Activated T-helper 1 cell treated with anti-CD3 and anti-CD28 coated beads, Interleukin-12 subunit alpha, Interleukin-12 subunit beta, Interleukin-2, Interleukin-4 antibody, amounts not matched to agents 30 ng/mL and 10 ng/mL and 1 ng/mL, durations not matched to agents 14 hours and 24 hours and 36 hours (primary cell): ENCODE measurements at regions not wholly inside any gene's neighbourhood (a gene's known extent, or its start where the extent isn't known, plus 50 kb on each side); places are given as distances from the start of the nearest gene placed in this dataset.

Source experiments
- DNase-seq: peaks from one replicate; pipeline ENCODE4 v3.0.0; 2021; ENCODE audit warnings: low spot score
- H3K27ac Mint-ChIP-seq: one replicate; pipeline ENCODE4 v1.8.0; 2021; ENCODE audit warnings: mild to moderate bottlenecking, mixed read lengths
- H3K27me3 Mint-ChIP-seq: one replicate; pipeline ENCODE4 v1.8.0; 2022; ENCODE audit warnings: mild to moderate bottlenecking, moderate library complexity, mixed read lengths; ENCODE audit not compliant: insufficient read depth
- H3K36me3 Mint-ChIP-seq: one replicate; pipeline ENCODE4 v1.8.0; 2021; ENCODE audit warnings: low read depth, mixed read lengths
- H3K4me1 Mint-ChIP-seq: one replicate; pipeline ENCODE4 v1.8.0; 2021; ENCODE audit warnings: low read depth, mixed read lengths
- H3K4me3 Mint-ChIP-seq: one replicate; pipeline ENCODE4 v1.8.0; 2021; ENCODE audit warnings: mild to moderate bottlenecking, moderate library complexity, mixed read lengths
- H3K9me3 Mint-ChIP-seq: one replicate; pipeline ENCODE4 v1.8.0; 2021; ENCODE audit warnings: mixed read lengths
- intact Hi-C: fragments of 100-400 bp; cut with micrococcal nuclease; formaldehyde crosslinking; loops from one replicate; pipeline ENCODE4 v1.15.1; 2024

- H3K27me3 Mint-ChIP-seq, result no peaks in the 10 kb centered on the region
- no peak overlapping the region for H3K4me3 Mint-ChIP-seq
- H3K27ac Mint-ChIP-seq, result no peak overlapping the region
- H3K36me3 Mint-ChIP-seq, result no peaks in the 10 kb centered on the region
- peaks cover 3% of the 10 kb centered on the region for H3K9me3 Mint-ChIP-seq
- DNase-seq, result no peak
- intact Hi-C loops, result no loop called here
- no peaks in the 10 kb centered on the region for H3K4me1 Mint-ChIP-seq
Measured at GRCh38 chr5:38107096-38107495, 151.3 kb upstream of the EGFLAM start.

- no peaks in the 10 kb centered on the region for H3K36me3 Mint-ChIP-seq
- H3K27ac Mint-ChIP-seq, result no peak overlapping the region
- no peaks in the 10 kb centered on the region for H3K27me3 Mint-ChIP-seq
- no peak for DNase-seq
- no peaks in the 10 kb centered on the region for H3K4me1 Mint-ChIP-seq
- intact Hi-C loops, result no loop called here
- no peak overlapping the region for H3K4me3 Mint-ChIP-seq
- H3K9me3 Mint-ChIP-seq, result peaks cover 3% of the 10 kb centered on the region
Measured at GRCh38 chr5:38105801-38106200, 152.6 kb upstream of the EGFLAM start.

DNA sequence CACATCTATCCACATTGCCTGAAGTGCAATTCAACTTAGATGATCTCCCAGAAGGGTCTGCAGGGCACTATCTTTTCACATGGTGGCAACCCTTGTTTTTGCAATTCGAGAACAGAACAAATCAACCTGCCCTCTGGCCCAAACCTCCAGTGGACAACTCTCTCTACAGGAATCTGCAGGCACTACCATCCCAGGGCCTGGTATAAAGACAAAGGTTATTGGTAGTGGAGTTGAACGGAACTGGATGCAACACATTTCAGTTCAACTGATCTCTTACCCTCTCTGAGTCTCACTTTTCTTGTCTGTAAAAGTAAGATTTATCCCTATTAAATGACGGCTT, 153.2 kb upstream of the EGFLAM start:
- Mint-ChIP-seq H3K4me1 (no peaks in the 10 kb centered on the region), H3K27me3 (no peaks in the 10 kb centered on the region), H3K36me3 (no peaks in the 10 kb centered on the region), H3K4me3 (no peak overlapping the region), H3K27ac (no peak overlapping the region), H3K9me3 (peaks cover 3% of the 10 kb centered on the region)
- intact Hi-C loops, result no loop called here
- no peak for DNase-seq

DNA sequence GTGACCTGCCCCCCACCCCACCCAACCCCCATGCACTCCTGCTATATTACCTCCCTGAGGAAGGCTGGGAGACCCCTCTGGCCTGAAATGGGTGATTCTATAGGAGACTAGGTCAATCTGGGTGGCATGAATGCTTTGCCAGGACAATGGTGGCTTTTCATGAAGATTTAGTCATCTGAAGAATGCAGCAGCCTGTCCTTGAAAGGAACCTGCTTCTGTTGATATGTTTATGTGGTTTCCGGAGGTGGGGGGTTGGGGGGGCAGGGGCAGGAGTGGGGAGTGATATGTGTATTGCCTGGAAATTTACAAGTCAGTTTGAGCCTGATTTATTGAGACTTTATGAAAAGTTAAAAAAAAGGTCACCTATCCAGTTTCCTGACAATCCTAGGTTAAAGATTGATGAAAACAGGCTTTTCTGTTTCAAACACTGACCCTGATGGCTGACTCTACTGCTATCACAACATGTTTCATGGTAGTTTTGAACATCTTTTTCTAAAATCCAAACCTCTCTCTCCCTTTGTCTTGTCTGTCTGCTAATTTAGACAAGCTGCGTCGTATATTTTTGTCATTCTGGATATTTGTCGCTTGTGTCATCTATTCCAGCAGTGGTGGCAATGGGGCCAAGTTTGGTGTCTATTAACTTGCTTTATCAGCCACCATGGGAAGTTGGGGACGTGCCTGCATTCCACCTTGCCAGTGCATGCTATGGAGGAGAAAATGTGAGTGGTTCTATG, 153.7 kb upstream of the EGFLAM start:
- Mint-ChIP-seq H3K9me3 (peaks cover 3% of the 10 kb centered on the region), H3K4me1 (no peaks in the 10 kb centered on the region), H3K27me3 (no peaks in the 10 kb centered on the region), H3K27ac (no peak overlapping the region), H3K4me3 (no peak overlapping the region), H3K36me3 (no peaks in the 10 kb centered on the region)
- DNase-seq, result no peak
- intact Hi-C loops, result no loop called here

DNA sequence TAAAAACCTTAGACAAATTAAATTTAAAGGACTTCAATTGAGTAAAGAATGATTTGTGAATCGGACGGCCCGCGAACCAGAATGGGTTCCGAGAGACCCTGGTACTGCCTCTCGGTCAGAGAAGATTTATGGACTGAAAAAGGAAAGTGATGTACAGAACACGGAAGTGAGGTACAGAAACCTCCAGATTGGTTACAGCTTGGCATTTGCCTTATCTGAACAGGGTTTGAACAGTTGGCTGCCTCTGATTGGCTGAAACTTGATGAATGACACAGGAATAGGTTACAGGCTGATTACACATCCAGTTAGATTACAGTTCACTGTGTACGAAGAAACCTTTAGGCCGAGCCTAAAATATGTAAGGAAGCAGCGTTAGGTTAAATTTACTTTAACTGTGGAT, 156.5 kb upstream of the EGFLAM start:
- Mint-ChIP-seq H3K27ac (no peak overlapping the region), H3K27me3 (no peaks in the 10 kb centered on the region), H3K4me1 (no peaks in the 10 kb centered on the region), H3K36me3 (no peaks in the 10 kb centered on the region), H3K4me3 (no peak overlapping the region), H3K9me3 (peaks cover 3% of the 10 kb centered on the region)
- no peak for DNase-seq
- intact Hi-C loops, result no loop called here

DNA sequence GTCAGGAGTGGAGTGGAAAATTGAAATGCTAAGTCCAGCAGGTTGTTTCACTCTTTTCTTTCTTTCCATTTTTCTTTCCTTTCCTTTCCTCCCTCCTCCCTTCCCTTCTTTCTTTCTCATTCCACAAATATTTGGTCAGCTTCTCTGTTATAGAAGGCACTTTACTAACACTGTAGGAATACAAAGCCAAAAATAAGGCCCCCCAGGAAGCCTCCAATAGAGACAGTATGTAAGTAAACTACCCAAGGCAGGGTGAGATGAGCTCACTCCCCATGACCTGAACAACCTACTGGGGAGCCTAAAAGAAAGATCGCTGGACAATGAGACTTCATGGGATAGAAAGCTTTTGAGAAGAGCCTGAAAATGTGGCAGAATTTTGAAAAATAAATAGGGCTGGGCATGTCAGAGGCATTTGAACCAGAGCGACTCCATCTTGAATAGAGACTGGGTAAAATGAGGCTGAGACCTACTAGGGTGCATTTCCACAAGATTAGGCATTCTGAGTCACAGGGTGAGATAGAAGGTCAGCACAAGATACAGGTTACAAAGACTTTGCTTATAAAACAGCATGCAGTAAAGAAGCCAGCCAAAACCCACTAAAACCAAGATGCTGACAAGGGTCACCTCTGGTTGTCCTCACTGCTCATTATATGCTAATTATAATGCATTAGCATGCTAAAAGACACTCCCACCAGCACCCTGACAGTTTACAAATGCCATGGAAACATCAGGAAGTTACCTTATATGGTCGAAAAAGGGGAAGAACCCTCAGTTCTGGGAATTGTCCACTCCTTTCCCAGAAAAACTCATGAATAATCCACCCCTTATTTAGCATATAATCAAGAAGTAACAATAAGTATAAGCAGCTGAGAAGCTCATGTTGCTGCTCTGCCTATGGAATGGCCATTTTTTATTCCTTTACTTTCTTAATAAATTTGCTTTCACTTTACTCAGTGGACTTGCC, 158.9 kb upstream of the EGFLAM start:
- H3K36me3 Mint-ChIP-seq, result no peaks in the 10 kb centered on the region
- DNase-seq, result no peak
- no peak overlapping the region for H3K27ac Mint-ChIP-seq
- H3K4me3 Mint-ChIP-seq, result no peak overlapping the region
- intact Hi-C loops, result no loop called here
- no peaks in the 10 kb centered on the region for H3K27me3 Mint-ChIP-seq
- H3K4me1 Mint-ChIP-seq, result no peaks in the 10 kb centered on the region
- H3K9me3 Mint-ChIP-seq, result peaks cover 3% of the 10 kb centered on the region

DNA sequence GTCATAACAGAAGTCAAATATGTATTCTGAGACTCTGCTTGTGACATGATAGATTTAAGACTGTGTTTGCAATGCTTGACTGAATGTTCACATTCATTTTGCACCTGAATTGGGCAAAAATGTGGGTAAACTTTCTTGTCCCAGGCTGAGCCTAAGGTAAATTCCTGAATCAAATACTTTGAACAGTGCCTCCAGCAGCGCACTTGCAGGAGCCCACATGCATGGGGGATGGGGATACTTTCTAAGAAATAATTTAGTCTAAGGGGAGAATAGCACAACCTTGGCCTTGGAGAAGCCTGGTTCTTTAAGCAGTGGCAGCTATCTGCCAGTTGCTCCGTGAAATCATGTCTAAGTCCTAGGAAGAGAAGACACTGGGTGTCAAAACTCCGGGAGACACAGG, 163.5 kb upstream of the EGFLAM start:
- Mint-ChIP-seq H3K4me1 (no peaks in the 10 kb centered on the region), H3K4me3 (no peak overlapping the region), H3K36me3 (no peaks in the 10 kb centered on the region), H3K27ac (no peak overlapping the region), H3K9me3 (no peaks in the 10 kb centered on the region), H3K27me3 (peaks cover 2% of the 10 kb centered on the region)
- no peak for DNase-seq
- intact Hi-C loops, result no loop called here

DNA sequence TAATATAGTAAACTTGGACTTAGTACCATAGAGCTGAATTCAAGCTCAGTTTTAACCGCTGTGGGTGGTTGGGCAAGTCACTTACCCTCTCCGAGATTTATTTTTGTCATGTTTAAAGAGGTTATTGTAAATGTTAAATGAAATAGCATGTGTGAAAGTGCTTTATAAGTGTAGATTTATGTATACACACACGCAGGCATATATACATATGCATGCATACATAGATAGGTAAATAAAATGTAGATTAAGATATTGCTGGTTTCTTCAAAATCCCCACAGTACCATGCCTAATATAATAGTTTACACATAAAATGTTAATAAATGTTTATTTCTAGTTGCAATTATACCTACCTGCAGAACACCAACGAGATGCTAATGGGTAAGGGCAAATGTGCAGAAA, 164.5 kb upstream of the EGFLAM start:
- H3K27ac Mint-ChIP-seq, result no peak overlapping the region
- intact Hi-C loops, result no loop called here
- no peak overlapping the region for H3K4me3 Mint-ChIP-seq

GRCh38 chr5:38086777-38087176, 171.6 kb upstream of the EGFLAM start:
- intact Hi-C loops, result no loop called here
- Mint-ChIP-seq H3K9me3 (no peaks in the 10 kb centered on the region), H3K36me3 (no peaks in the 10 kb centered on the region), H3K4me1 (no peaks in the 10 kb centered on the region), H3K27ac (no peak overlapping the region), H3K4me3 (no peak overlapping the region), H3K27me3 (peaks cover 3% of the 10 kb centered on the region)
- no peak for DNase-seq

More for the DNA sequence above, 164.5 kb upstream of the EGFLAM start:
- Mint-ChIP-seq H3K27me3 (peaks cover 2% of the 10 kb centered on the region), H3K9me3 (no peaks in the 10 kb centered on the region), H3K4me1 (no peaks in the 10 kb centered on the region), H3K36me3 (no peaks in the 10 kb centered on the region)
- DNase-seq, result no peak

- DNase-seq, result no peak
- peaks cover 2% of the 10 kb centered on the region for H3K9me3 Mint-ChIP-seq
- intact Hi-C loops, result no loop called here
- no peaks in the 10 kb centered on the region for H3K4me1 Mint-ChIP-seq
- no peak overlapping the region for H3K4me3 Mint-ChIP-seq
- H3K36me3 Mint-ChIP-seq, result no peaks in the 10 kb centered on the region
- no peak overlapping the region for H3K27ac Mint-ChIP-seq
- no peaks in the 10 kb centered on the region for H3K27me3 Mint-ChIP-seq
Measured at GRCh38 chr5:38079620-38080402, 178.5 kb upstream of the EGFLAM start.

GRCh38 chr5:38078161-38078560, 180.2 kb upstream of the EGFLAM start:
- intact Hi-C loops, result no loop called here
- Mint-ChIP-seq H3K27ac (no peak overlapping the region), H3K4me3 (no peak overlapping the region), H3K27me3 (no peaks in the 10 kb centered on the region), H3K9me3 (peaks cover 2% of the 10 kb centered on the region), H3K4me1 (no peaks in the 10 kb centered on the region), H3K36me3 (no peaks in the 10 kb centered on the region)
- no peak for DNase-seq

DNA sequence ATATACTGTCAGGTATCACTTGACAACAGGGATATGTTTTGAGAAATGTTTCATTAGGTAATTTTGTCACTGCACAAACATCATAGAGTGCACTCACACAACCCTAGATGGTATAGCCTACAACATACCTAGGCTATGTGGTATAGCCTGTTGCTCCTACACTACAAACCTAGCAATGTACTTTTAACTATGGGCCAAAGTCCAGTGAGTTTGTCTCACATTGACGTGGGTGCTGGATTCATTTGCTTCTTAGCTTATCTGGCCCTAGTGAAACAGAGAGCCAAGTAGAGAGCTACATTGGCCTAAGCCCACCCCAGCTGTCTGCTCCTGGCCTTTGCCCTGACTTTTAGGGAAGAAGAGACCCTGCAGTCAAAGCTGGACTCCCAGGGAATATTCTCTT, 180.7 kb upstream of the EGFLAM start:
- Mint-ChIP-seq H3K36me3 (no peaks in the 10 kb centered on the region), H3K27me3 (no peaks in the 10 kb centered on the region), H3K4me1 (no peaks in the 10 kb centered on the region), H3K4me3 (no peak overlapping the region), H3K27ac (no peak overlapping the region), H3K9me3 (peaks cover 2% of the 10 kb centered on the region)
- intact Hi-C loops, result no loop called here
- no peak for DNase-seq
